ENCODE measurements at regions not wholly inside any gene's neighbourhood (a gene's known extent, or its start where the extent isn't known, plus 50 kb on each side); places are given as distances from the start of the nearest gene placed in this dataset.

DNA sequence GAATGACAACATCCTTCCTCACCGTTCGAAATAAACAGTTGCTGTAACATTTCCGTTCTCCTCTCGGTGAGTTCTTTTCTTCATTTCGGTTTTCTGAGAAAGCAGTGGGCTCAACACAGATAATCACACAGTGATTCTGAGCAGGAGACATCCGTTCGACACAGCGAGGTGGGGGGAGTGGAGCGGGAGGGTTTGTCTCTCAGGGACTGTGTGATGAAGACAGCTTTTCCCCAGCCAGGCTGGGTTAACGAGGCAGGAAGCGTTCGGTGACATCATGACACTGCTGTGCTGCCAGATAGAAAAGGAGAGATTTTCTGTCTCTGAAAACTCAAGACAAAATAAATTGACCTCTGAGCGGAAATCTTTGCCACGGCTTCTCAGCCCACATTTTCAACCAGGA is 119.3 kb downstream of the CRLF2 start:
- TF ChIP-seq, protein P1, sequence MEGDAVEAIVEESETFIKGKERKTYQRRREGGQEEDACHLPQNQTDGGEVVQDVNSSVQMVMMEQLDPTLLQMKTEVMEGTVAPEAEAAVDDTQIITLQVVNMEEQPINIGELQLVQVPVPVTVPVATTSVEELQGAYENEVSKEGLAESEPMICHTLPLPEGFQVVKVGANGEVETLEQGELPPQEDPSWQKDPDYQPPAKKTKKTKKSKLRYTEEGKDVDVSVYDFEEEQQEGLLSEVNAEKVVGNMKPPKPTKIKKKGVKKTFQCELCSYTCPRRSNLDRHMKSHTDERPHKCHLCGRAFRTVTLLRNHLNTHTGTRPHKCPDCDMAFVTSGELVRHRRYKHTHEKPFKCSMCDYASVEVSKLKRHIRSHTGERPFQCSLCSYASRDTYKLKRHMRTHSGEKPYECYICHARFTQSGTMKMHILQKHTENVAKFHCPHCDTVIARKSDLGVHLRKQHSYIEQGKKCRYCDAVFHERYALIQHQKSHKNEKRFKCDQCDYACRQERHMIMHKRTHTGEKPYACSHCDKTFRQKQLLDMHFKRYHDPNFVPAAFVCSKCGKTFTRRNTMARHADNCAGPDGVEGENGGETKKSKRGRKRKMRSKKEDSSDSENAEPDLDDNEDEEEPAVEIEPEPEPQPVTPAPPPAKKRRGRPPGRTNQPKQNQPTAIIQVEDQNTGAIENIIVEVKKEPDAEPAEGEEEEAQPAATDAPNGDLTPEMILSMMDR (IDR thresholded peaks at IDR 0.05) = no peak
- no peak for TF ChIP-seq EZH2 (IDR thresholded peaks at IDR 0.05; ENCODE audit: borderline replicate concordance, insufficient read depth, low read depth, low read length, poor library complexity, severe bottlenecking)
